SK-N-SH treated with all-trans-retinoic acid at 6 μM for 48 hours (cell line): ENCODE measurements at regions not wholly inside any gene's neighbourhood (a gene's known extent, or its start where the extent isn't known, plus 50 kb on each side); places are given as distances from the start of the nearest gene placed in this dataset.
"Not testable (repeated sequence)": the region's sequence is repeated elsewhere in the genome, so short reads cannot be mapped to it uniquely, and the experiment has no call there.

Experiments
- BACH2 ChIP-seq: fragments of 250-450 bp; sonication (Bioruptor Pico); IDR thresholded peaks from 2 replicates; pipeline ENCODE4 v1.9.0; 2021; ENCODE audit warnings: mild to moderate bottlenecking, borderline replicate concordance
- OSR1 ChIP-seq: fragments of 250-450 bp; sonication (Bioruptor Pico); IDR thresholded peaks from 2 replicates; pipeline ENCODE4 v1.8.0; 2022; ENCODE audit warnings: moderate library complexity, mild to moderate bottlenecking, inconsistent platforms
- PATZ1 ChIP-seq: fragments of 250-450 bp; sonication (Bioruptor Pico); IDR thresholded peaks from 2 replicates; pipeline ENCODE4 v1.8.0; 2020; ENCODE audit warnings: mild to moderate bottlenecking, moderate library complexity, borderline replicate concordance
- RARB ChIP-seq: fragments of 250-450 bp; sonication (Bioruptor Pico); IDR thresholded peaks from 2 replicates; pipeline ENCODE4 v1.8.0; 2021; ENCODE audit warnings: mild to moderate bottlenecking, moderate library complexity
- SNAI2 ChIP-seq: fragments of 250-450 bp; sonication (Bioruptor Pico); IDR thresholded peaks from 2 replicates; pipeline ENCODE4 v1.5.0; 2020; ENCODE audit warnings: mild to moderate bottlenecking, moderate library complexity
- TCF4 ChIP-seq: fragments of 250-450 bp; sonication (Bioruptor Pico); IDR thresholded peaks from 2 replicates; pipeline ENCODE4 v1.8.0; 2021; ENCODE audit warnings: mild to moderate bottlenecking, moderate library complexity, borderline replicate concordance
- ZFP30 ChIP-seq: fragments of 450-650 bp; formaldehyde crosslinking; IDR thresholded peaks from 2 replicates; pipeline ENCODE4 v1.5.0; 2022; ENCODE audit warnings: mild to moderate bottlenecking, moderate library complexity
- ZNF565 ChIP-seq: fragments of 450-650 bp; formaldehyde crosslinking; conservative IDR thresholded peaks from 2 replicates; pipeline ENCODE4 v1.5.0; 2020; ENCODE audit warnings: low read depth, mild to moderate bottlenecking, moderate library complexity
- TF ChIP-seq, protein P1 (sequence below): fragments of 250-450 bp; sonication (Bioruptor Pico); IDR thresholded peaks from 2 replicates; pipeline ENCODE4 v1.8.0; 2021; ENCODE audit warnings: low read depth, mild to moderate bottlenecking, moderate library complexity, borderline replicate concordance

GRCh38 chr4:101411281-101411910, 64.1 kb upstream of the PPP3CA start:
- not testable (repeated sequence) for TF ChIP-seq PATZ1 (CRISPR knock-in tag); RARB (CRISPR knock-in tag); TCF4; ZFP30 (CRISPR knock-in tag); BACH2 (CRISPR knock-in tag); ZNF565; OSR1 (CRISPR knock-in tag); SNAI2
- TF ChIP-seq, protein P1, sequence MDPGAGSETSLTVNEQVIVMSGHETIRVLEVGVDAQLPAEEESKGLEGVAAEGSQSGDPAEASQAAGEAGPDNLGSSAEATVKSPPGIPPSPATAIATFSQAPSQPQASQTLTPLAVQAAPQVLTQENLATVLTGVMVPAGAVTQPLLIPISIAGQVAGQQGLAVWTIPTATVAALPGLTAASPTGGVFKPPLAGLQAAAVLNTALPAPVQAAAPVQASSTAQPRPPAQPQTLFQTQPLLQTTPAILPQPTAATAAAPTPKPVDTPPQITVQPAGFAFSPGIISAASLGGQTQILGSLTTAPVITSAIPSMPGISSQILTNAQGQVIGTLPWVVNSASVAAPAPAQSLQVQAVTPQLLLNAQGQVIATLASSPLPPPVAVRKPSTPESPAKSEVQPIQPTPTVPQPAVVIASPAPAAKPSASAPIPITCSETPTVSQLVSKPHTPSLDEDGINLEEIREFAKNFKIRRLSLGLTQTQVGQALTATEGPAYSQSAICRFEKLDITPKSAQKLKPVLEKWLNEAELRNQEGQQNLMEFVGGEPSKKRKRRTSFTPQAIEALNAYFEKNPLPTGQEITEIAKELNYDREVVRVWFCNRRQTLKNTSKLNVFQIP (CRISPR knock-in tag), result not testable (repeated sequence)
